ENCODE measurements at regions not wholly inside any gene's neighbourhood (a gene's known extent, or its start where the extent isn't known, plus 50 kb on each side); places are given as distances from the start of the nearest gene placed in this dataset.

DNA sequence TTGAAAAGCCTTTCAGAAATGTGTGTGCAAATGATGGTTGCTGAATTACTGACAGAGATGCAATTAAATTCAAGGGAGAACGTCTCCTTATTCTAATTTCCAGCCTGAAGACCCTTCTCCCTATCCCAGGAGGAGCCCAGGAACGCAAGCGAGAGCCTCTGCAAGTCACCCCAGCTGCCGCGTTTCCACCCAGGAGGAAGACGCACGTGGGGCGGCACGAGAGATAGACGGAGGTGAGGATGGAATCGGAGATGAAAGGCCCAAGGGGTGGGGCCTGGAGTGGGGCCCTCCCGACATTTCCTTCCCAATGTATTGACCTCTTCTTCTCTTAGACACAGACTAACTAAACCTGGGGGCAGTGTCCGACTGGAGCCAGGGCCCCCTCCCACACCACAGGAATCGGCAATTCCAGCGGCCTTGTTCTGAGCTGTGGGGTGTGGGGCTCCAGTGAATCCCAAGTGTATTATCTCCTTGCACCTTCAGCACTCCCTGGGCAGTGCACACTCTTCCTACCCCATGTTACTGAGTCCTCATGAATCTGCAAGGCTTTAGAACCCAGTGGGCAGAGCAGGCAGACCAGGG is 322.5 kb downstream of the AJAP1 start:
- no peak for DNase-seq

DNA sequence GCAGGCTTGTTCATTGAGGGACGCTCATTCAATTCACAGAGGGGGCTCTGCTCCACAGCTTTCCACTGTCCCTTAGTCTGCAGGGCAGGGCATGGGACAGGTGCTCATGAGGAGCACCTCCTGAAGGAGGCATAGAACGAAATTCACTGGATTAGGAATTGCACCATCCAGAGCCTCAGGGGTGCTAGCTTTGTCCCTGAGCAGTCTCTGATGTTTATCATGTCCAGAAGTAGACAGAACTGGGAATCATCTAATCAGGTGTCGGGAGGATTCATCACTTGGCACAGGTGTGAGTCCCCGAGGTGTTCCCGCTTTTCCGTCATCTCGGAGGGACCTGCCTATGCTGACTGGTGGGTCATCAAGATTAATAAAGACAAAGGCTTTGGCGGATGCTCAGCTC is 321.4 kb downstream of the AJAP1 start:
- no peak for DNase-seq

GRCh38 chr1:4974981-4975685 is 320.7 kb downstream of the AJAP1 start:
- no peak for DNase-seq

GRCh38 chr1:4973341-4973740 is 318.9 kb downstream of the AJAP1 start:
- DNase-seq, result no peak

GRCh38 chr1:4972761-4973320 is 318.4 kb downstream of the AJAP1 start:
- DNase-seq, result no peak

GRCh38 chr1:4971666-4972065 is 317.3 kb downstream of the AJAP1 start:
- no peak for DNase-seq

DNA sequence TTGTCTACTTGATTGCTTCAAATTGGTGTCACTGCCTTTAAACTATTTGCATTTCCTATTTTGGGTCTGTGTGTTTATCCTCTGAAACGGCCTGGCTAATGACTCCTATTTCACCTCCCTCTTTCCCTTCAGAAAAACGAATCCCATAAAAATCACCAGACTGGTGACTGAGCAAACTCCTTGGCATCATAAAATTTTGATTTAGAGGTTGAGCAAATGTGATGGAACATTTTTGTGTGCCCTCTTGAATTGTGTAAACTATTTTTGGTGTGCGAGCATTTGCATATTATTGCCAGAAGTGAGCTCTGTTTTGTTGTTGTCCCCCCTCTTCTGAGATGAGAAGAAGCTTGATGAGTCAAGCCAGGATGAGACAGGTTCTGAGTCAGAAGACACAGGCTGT is 316.1 kb downstream of the AJAP1 start:
- no peak for DNase-seq

DNA sequence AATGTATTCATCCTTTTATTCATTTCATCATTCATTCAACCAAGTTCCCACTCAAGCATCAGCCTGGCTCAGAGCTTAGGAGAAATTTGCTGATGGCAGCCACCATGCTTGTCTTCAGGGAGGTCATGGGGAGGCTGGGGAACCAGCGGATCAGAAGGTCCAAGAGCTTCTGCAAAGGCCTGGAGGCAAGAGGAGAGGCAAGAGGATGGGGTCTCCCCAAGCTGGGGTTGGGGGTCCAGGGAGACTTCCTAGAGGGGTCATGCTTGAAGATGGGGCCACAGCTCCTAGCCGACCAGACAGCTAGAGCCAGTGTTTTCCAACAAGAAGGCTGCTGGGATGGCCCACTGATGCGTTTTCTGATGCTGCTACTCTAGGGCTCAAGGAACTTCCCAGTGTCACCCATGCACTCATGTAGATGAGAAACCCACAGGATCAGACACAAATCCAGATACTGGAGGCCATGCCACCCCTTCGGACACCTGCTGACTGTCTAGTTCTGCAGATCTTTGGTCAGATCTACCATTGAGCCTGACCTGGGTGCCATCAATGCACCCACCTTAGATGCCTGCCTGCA is 315.2 kb downstream of the AJAP1 start:
- no peak for DNase-seq

- DNase-seq, result no peak
These were observed 311.1 kb downstream of the AJAP1 start for GRCh38 chr1:4965346-4966075.

- no peak for DNase-seq
These were observed 310.4 kb downstream of the AJAP1 start for GRCh38 chr1:4964634-4965345.

- DNase-seq, result no peak
These were observed 308.8 kb downstream of the AJAP1 start for GRCh38 chr1:4963251-4963650.

- no peak for DNase-seq
These were observed 308.4 kb downstream of the AJAP1 start for GRCh38 chr1:4962836-4963235.

GRCh38 chr1:4961935-4962645 is 307.7 kb downstream of the AJAP1 start:
- no peak for DNase-seq

- DNase-seq, result no peak
These were observed 306.5 kb downstream of the AJAP1 start for GRCh38 chr1:4960782-4961475.

DNA sequence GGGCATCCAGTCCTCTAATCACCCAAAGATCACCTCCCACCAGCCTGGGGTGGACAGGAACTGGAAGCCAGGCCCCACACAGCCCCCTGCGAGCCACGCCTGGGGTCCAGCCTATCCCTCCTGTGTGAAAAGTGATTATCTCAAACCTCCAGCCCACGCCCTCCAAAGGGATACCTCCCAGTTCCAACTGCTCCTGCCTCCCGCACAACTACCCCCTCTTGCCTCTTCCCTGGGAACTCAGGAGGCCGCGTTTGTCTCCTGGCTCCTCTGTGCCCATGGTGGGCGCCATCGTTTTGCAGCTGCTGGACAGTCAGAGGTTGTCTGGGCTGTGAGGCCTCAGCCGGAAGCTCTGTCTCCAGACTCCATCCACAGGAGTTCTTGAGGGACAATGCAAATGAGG is 305.9 kb downstream of the AJAP1 start:
- DNase-seq, result no peak

GRCh38 chr1:4959216-4959615 is 304.8 kb downstream of the AJAP1 start:
- no peak for DNase-seq

DNA sequence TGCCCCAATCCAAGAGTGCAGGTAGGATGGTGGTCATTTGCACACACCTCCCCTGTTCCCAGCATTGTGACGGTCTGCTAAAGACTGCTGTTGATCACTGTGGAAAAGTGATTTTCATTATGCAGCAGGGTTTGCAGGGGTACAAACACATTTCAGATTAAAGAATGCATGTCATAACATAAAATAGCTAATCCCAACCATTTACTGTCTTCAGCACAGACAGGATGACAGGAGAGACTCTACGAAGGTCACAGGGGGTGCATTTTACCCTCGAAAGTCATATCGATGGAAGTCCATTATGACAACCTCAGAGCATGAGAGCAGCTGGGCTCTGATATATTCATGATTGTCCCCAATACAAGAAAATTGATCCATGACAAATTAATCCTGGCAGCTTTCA is 302.6 kb downstream of the AJAP1 start:
- no peak for DNase-seq

GRCh38 chr1:4954392-4954791 is 300.0 kb downstream of the AJAP1 start:
- no peak for DNase-seq

DNA sequence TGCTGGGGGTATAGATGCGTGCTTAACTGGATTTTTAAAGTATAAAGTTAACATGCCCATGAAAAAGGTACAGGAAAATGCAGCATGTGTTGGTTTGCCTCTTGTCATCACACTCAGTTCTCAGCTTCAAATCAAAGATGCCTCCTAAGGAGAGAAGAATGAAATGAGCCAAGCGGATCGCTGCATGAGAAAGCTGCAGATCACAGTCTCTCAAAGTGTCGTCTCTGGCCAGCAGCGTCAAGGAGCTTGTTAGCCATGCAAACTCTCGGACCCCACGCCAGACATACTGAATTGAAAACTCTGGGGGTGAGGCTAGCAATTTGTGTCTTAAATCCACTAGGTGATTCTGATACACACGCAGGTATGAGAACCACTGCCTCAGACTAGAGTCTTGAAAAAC is 297.2 kb downstream of the AJAP1 start:
- DNase-seq, result no peak

- DNase-seq, result no peak
These were observed 291.9 kb downstream of the AJAP1 start for GRCh38 chr1:4946343-4946742.

DNA sequence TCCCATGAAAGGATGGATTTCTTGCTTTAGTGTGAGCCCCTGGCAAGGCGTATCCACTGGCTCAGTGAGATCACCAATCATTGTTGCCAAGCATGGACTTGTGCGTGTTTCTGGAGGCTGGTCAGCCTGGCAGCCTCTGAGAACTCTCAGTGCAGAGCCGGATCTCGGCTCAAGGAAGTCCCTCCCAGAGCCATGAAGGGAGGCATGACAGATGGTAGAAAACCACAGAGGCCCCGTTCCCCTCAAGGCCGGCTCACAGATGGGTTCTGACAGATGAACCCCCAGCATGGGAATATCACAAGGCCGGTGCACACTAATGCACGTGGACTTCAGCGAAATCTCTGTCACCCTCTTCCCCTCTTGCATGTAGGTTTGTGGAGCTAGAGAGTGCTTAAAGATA is 290.5 kb downstream of the AJAP1 start:
- no peak for DNase-seq

Measured in occipital lobe (tissue), 1 donor.